OCI-LY7 (cell line): ENCODE measurements at regions not wholly inside any gene's neighbourhood (a gene's known extent, or its start where the extent isn't known, plus 50 kb on each side); places are given as distances from the start of the nearest gene placed in this dataset.

ENCODE experiments used
- EZH2phosphoT487 ChIP-seq: fragments of 200-600 bp; sonication (generic); IDR thresholded peaks from 2 replicates; pipeline ENCODE4 v1.6.1; 2018; ENCODE audit warnings: low read depth, borderline replicate concordance, mild to moderate bottlenecking, mixed run types, antibody characterized with exemption, low read length, moderate library complexity, mixed read lengths
- TF ChIP-seq, protein P1 (sequence below): fragments of 200-600 bp; sonication (generic); conservative IDR thresholded peaks from 2 replicates; pipeline ENCODE4 v1.5.1; 2014; ENCODE audit warnings: mild to moderate bottlenecking, antibody characterized with exemption, low read length, moderate library complexity, mixed read lengths

DNA sequence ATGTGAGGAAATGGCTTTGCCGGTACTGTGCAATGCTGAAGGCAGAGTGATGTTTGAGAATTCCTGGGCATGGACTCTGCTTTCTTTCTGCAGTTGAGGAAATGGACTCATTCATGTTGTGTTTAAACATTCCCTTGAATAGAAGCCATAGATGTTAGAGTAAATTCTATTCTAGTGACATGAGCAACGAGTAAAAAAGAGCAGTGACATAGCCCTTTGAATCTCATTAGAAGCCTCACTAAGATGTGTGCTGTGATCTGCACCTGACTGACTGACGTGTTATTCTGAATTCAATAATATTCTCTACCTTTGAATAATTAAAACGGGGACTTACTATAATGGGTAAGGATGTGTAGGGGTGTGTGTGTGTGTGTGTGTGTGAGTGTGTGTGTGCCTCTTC is 113.7 kb upstream of the KLF4 start:
- TF ChIP-seq, protein P1, sequence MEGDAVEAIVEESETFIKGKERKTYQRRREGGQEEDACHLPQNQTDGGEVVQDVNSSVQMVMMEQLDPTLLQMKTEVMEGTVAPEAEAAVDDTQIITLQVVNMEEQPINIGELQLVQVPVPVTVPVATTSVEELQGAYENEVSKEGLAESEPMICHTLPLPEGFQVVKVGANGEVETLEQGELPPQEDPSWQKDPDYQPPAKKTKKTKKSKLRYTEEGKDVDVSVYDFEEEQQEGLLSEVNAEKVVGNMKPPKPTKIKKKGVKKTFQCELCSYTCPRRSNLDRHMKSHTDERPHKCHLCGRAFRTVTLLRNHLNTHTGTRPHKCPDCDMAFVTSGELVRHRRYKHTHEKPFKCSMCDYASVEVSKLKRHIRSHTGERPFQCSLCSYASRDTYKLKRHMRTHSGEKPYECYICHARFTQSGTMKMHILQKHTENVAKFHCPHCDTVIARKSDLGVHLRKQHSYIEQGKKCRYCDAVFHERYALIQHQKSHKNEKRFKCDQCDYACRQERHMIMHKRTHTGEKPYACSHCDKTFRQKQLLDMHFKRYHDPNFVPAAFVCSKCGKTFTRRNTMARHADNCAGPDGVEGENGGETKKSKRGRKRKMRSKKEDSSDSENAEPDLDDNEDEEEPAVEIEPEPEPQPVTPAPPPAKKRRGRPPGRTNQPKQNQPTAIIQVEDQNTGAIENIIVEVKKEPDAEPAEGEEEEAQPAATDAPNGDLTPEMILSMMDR: no peak
- TF ChIP-seq EZH2phosphoT487: no peak
